GM23338 (cell line): ENCODE measurements at regions not wholly inside any gene's neighbourhood (a gene's known extent, or its start where the extent isn't known, plus 50 kb on each side); places are given as distances from the start of the nearest gene placed in this dataset.

ENCODE experiments used
- ATAC-seq: fragments of 200-7000 bp; cut with Tn5 transposase; 3 replicates; pipeline ENCODE4 v1.9.1; 2020
- DNase-seq: peaks from one replicate; pipeline ENCODE4 v3.0.0-alpha.2; 2015; ENCODE audit warnings: low spot score
- H2AFZ ChIP-seq: fragments of 200-600 bp; sonication (generic); 2 replicates; pipeline ENCODE4 v1.8.0; 2016; ENCODE audit warnings: antibody characterized with exemption, mild to moderate bottlenecking, moderate library complexity
- H3F3A ChIP-seq: fragments of 200-600 bp; sonication (generic); replicated peaks from 2 replicates; pipeline ENCODE4 v1.8.0; 2017; ENCODE audit warnings: antibody characterized with exemption, mixed run types, low read depth
- H3K27ac ChIP-seq: fragments of 200-600 bp; sonication (generic); 2 replicates; pipeline ENCODE4 v1.6.1; 2016; ENCODE audit warnings: low read depth
- H3K27me3 ChIP-seq: fragments of 200-600 bp; sonication (generic); 2 replicates; pipeline ENCODE4 v1.8.0; 2016; ENCODE audit warnings: mild to moderate bottlenecking, mixed run types, moderate library complexity; ENCODE audit not compliant: insufficient read depth
- H3K36me3 ChIP-seq: fragments of 200-600 bp; sonication (generic); 2 replicates; pipeline ENCODE4 v1.8.0; 2016; ENCODE audit warnings: mild to moderate bottlenecking; ENCODE audit not compliant: insufficient read depth
- H3K4me1 ChIP-seq: fragments of 200-600 bp; sonication (generic); 2 replicates; pipeline ENCODE4 v1.8.0; 2016; ENCODE audit warnings: mild to moderate bottlenecking, moderate library complexity; ENCODE audit not compliant: insufficient read depth
- H3K4me2 ChIP-seq: fragments of 200-600 bp; sonication (generic); 2 replicates; pipeline ENCODE4 v1.7.1; 2017; ENCODE audit warnings: mixed run types
- H3K4me3 ChIP-seq: fragments of 200-600 bp; sonication (generic); 2 replicates; pipeline ENCODE4 v1.6.1; 2016; ENCODE audit warnings: mixed run types
- H3K79me2 ChIP-seq: fragments of 200-600 bp; sonication (generic); replicated peaks from 2 replicates; pipeline ENCODE4 v1.8.0; 2017; ENCODE audit warnings: mild to moderate bottlenecking; ENCODE audit not compliant: insufficient read depth
- H3K9me2 ChIP-seq: fragments of 200-600 bp; sonication (generic); 2 replicates; pipeline ENCODE4 v1.8.0; 2017; ENCODE audit not compliant: insufficient read depth
- H4K20me1 ChIP-seq: fragments of 200-600 bp; sonication (generic); replicated peaks from 2 replicates; pipeline ENCODE4 v1.8.0; 2017; ENCODE audit warnings: mild to moderate bottlenecking; ENCODE audit not compliant: insufficient read depth
- H3K27ac Mint-ChIP-seq: 2 replicates; pipeline ENCODE4 v1.8.0; 2020; ENCODE audit warnings: inconsistent platforms, mild to moderate bottlenecking, moderate library complexity, mixed read lengths
- H3K27me3 Mint-ChIP-seq: 3 replicates; pipeline ENCODE4 v1.8.0; 2022; ENCODE audit warnings: low read depth, mild to moderate bottlenecking, moderate library complexity, mixed read lengths, inconsistent platforms; ENCODE audit not compliant: insufficient read depth, poor library complexity
- H3K36me3 Mint-ChIP-seq: 3 replicates; pipeline ENCODE4 v1.8.0; 2021; ENCODE audit warnings: low read depth, mild to moderate bottlenecking, inconsistent platforms, moderate library complexity, mixed read lengths
- H3K4me1 Mint-ChIP-seq: 3 replicates; pipeline ENCODE4 v1.8.0; 2020; ENCODE audit warnings: mild to moderate bottlenecking, inconsistent platforms, mixed read lengths
- H3K4me3 Mint-ChIP-seq: 3 replicates; pipeline ENCODE4 v1.8.0; 2021; ENCODE audit warnings: moderate library complexity, mild to moderate bottlenecking, inconsistent platforms, mixed read lengths
- H3K9me3 Mint-ChIP-seq: 3 replicates; pipeline ENCODE4 v1.8.0; 2020; ENCODE audit warnings: moderate library complexity, mild to moderate bottlenecking, inconsistent platforms, mixed read lengths
- CREB1 ChIP-seq: fragments of 250-450 bp; sonication (Bioruptor Pico); IDR thresholded peaks from 2 replicates; pipeline ENCODE4 v1.5.0; 2020; ENCODE audit warnings: low read depth, mild to moderate bottlenecking, moderate library complexity
- ETS1 ChIP-seq: IDR thresholded peaks from 2 replicates; pipeline ENCODE4 v1.6.1; 2016; ENCODE audit warnings: antibody characterized with exemption
- EZH2 ChIP-seq: fragments of 200-600 bp; sonication (generic); IDR thresholded peaks from one replicate; pipeline ENCODE4 v1.8.0; 2017; ENCODE audit warnings: antibody characterized with exemption, mild to moderate bottlenecking, low read depth; ENCODE audit not compliant: unreplicated experiment
- EZH2phosphoT487 ChIP-seq: fragments of 200-600 bp; sonication (generic); IDR thresholded peaks from one replicate; pipeline ENCODE4 v1.8.1; 2018; ENCODE audit warnings: antibody characterized with exemption; ENCODE audit not compliant: unreplicated experiment
- JUNB ChIP-seq: IDR thresholded peaks from one replicate; pipeline ENCODE4 v1.6.1; 2016; ENCODE audit warnings: antibody characterized with exemption; ENCODE audit not compliant: unreplicated experiment
- NANOG ChIP-seq: IDR thresholded peaks from 2 replicates; pipeline ENCODE4 v1.6.1; 2016; ENCODE audit warnings: antibody characterized with exemption, borderline replicate concordance
- POLR2AphosphoS5 ChIP-seq: IDR thresholded peaks from 2 replicates; pipeline ENCODE4 v1.6.1; 2016; ENCODE audit warnings: antibody characterized with exemption, low read depth
- REST ChIP-seq: IDR thresholded peaks from one replicate; pipeline ENCODE4 v1.6.1; 2018; ENCODE audit warnings: antibody characterized with exemption; ENCODE audit not compliant: unreplicated experiment
- STAT1 ChIP-seq: IDR thresholded peaks from one replicate; pipeline ENCODE4 v1.6.1; 2016; ENCODE audit warnings: antibody characterized with exemption; ENCODE audit not compliant: unreplicated experiment
- ZNF114 ChIP-seq: fragments of 250-450 bp; sonication (Bioruptor Pico); IDR thresholded peaks from 2 replicates; pipeline ENCODE4 v1.5.0; 2020; ENCODE audit warnings: mild to moderate bottlenecking, moderate library complexity
- ZNF331 ChIP-seq: fragments of 250-450 bp; sonication (Bioruptor Pico); IDR thresholded peaks from 2 replicates; pipeline ENCODE4 v1.5.0; 2020; ENCODE audit warnings: low read depth, mild to moderate bottlenecking, moderate library complexity
- ZNF462 ChIP-seq: fragments of 250-450 bp; sonication (Bioruptor Pico); IDR thresholded peaks from 2 replicates; pipeline ENCODE4 v1.5.0; 2020; ENCODE audit warnings: mild to moderate bottlenecking, moderate library complexity
- TF ChIP-seq, protein P1 (sequence below), 2 experiments: fragments of 200-600 bp in 1 of 2; sonication (generic) in 1 of 2; conservative IDR thresholded peaks; 2 replicates each; pipeline versions ENCODE4 v1.5.1 to v1.6.1; 2016 to 2017; ENCODE audit warnings: antibody characterized with exemption in 2 of 2, low read depth in 2 of 2, mild to moderate bottlenecking in 2 of 2, moderate library complexity in 1 of 2

DNA sequence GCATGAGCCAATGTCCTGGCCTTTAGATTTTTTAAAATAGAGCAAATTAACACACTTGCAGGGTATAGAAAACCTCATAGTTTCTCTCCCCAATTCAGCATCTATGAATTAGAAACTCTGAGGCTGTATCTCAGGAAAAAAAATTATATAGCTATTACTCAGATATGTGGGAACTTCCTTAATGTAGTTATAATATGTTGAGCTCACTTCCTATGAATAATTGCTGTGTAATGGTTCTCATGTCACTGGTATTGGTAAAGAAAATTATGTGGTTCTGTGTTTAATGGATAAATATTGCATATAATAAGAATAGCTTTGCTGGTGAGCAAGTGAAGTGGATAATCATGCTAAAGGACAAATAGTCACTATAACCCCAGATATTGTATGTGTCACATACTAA is 2019.8 kb downstream of the NCAM2 start:
- H3K79me2 ChIP-seq, result no peaks in the 10 kb centered on the region
- H3K4me3 Mint-ChIP-seq, result no peak overlapping the region
- H3K36me3 Mint-ChIP-seq, result no peaks in the 10 kb centered on the region
- H4K20me1 ChIP-seq, result no peaks in the 10 kb centered on the region
- no peak for TF ChIP-seq JUNB
- TF ChIP-seq POLR2AphosphoS5, result no peak
- no peak for TF ChIP-seq ZNF114
- TF ChIP-seq ETS1, result no peak
- TF ChIP-seq EZH2, result no peak
- no peak for TF ChIP-seq STAT1
- no peak for TF ChIP-seq EZH2phosphoT487
- TF ChIP-seq, protein P1, sequence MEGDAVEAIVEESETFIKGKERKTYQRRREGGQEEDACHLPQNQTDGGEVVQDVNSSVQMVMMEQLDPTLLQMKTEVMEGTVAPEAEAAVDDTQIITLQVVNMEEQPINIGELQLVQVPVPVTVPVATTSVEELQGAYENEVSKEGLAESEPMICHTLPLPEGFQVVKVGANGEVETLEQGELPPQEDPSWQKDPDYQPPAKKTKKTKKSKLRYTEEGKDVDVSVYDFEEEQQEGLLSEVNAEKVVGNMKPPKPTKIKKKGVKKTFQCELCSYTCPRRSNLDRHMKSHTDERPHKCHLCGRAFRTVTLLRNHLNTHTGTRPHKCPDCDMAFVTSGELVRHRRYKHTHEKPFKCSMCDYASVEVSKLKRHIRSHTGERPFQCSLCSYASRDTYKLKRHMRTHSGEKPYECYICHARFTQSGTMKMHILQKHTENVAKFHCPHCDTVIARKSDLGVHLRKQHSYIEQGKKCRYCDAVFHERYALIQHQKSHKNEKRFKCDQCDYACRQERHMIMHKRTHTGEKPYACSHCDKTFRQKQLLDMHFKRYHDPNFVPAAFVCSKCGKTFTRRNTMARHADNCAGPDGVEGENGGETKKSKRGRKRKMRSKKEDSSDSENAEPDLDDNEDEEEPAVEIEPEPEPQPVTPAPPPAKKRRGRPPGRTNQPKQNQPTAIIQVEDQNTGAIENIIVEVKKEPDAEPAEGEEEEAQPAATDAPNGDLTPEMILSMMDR (conservative IDR thresholded peaks at IDR 0.05; ENCODE audit: low read depth in 2 of 2), result no peak
- no peak for TF ChIP-seq ZNF462
- no peak for TF ChIP-seq REST
- no peak for TF ChIP-seq NANOG
- TF ChIP-seq ZNF331 (CRISPR knock-in tag), result no peak
- no peak for TF ChIP-seq CREB1 (CRISPR knock-in tag)
- H3F3A ChIP-seq, result no peaks in the 10 kb centered on the region
- H3K4me3 ChIP-seq, result no peak overlapping the region
- no peaks in the 10 kb centered on the region; the same call in 2 of the 3 replicates for H3K9me3 Mint-ChIP-seq
- no peaks in the 10 kb centered on the region for H3K36me3 ChIP-seq
- no peaks in the 10 kb centered on the region for H3K9me2 ChIP-seq
- H3K27ac Mint-ChIP-seq, result no peak overlapping the region
- no peaks in the 10 kb centered on the region for H3K4me1 ChIP-seq
- no peak for DNase-seq
- no peak overlapping the region for H3K4me2 ChIP-seq
- no peaks in the 10 kb centered on the region for H3K4me1 Mint-ChIP-seq
- H3K27ac ChIP-seq, result no peak overlapping the region
- H3K27me3 Mint-ChIP-seq, result no peaks in the 10 kb centered on the region
- no peak for ATAC-seq
- no peak overlapping the region for H2AFZ ChIP-seq
- no peaks in the 10 kb centered on the region for H3K27me3 ChIP-seq
